ENCODE measurements at regions not wholly inside any gene's neighbourhood (a gene's known extent, or its start where the extent isn't known, plus 50 kb on each side); places are given as distances from the start of the nearest gene placed in this dataset.

- Histone ChIP-seq H3K4me1 (ENCODE audit: insufficient read depth) (no peaks in the 10 kb centered on the region; the same call in 1 of the 2 replicates), H3F3A (ENCODE audit: insufficient read depth) (no peaks in the 10 kb centered on the region), H4K20me1 (ENCODE audit: insufficient read depth) (no peaks in the 10 kb centered on the region), H3K79me2 (ENCODE audit: insufficient read depth) (no peaks in the 10 kb centered on the region), H3K9me3 (ENCODE audit: low read depth) (peaks cover 3% of the 10 kb centered on the region), H3K36me3 (ENCODE audit: low read depth) (no peaks in the 10 kb centered on the region), H3K4me2 (ENCODE audit: unreplicated experiment) (no peak overlapping the region), H3K9ac (no peak overlapping the region), H3K27ac (no peak overlapping the region), H3K4me3 (no peak overlapping the region), H2AFZ (no peak overlapping the region), H3K9me2 (ENCODE audit: insufficient read depth) (no peaks in the 10 kb centered on the region), H3K27me3 (replicated peaks; ENCODE audit: insufficient read depth) (no peaks in the 10 kb centered on the region)
- in situ Hi-C loops (cut with MboI): no loop called here
- no peak for DNase-seq
- TF ChIP-seq EZH2phosphoT487 (IDR thresholded peaks at IDR 0.05; ENCODE audit: insufficient read depth, low read depth): no peak
- no peak for TF ChIP-seq EZH2 (IDR thresholded peaks at IDR 0.05; ENCODE audit: insufficient read depth, poor library complexity, severe bottlenecking)
- 68 to 77% methylated on average over 2 of the region's 2 CpGs for WGBS, 2 experiments (ENCODE audit: low coverage in 1 of 2, low lambda C conversion rate in 2 of 2, missing lambda C conversion rate in 2 of 2)
Measured at GRCh38 chr15:96153929-96154328, 176.6 kb upstream of the NR2F2 start.

- TF ChIP-seq EZH2phosphoT487 (IDR thresholded peaks at IDR 0.05; ENCODE audit: insufficient read depth, low read depth) (no peak), EZH2 (IDR thresholded peaks at IDR 0.05; ENCODE audit: insufficient read depth, poor library complexity, severe bottlenecking) (no peak)
- Histone ChIP-seq H3K79me2 (ENCODE audit: insufficient read depth) (no peaks in the 10 kb centered on the region), H3K9me2 (ENCODE audit: insufficient read depth) (no peaks in the 10 kb centered on the region; the same call in 1 of the 2 replicates), H3F3A (ENCODE audit: insufficient read depth) (no peaks in the 10 kb centered on the region), H3K4me3 (no peak overlapping the region), H3K9me3 (ENCODE audit: low read depth) (peaks cover 3% of the 10 kb centered on the region), H4K20me1 (ENCODE audit: insufficient read depth) (no peaks in the 10 kb centered on the region), H3K27ac (no peak overlapping the region), H3K9ac (no peak overlapping the region), H3K4me1 (ENCODE audit: insufficient read depth) (no peaks in the 10 kb centered on the region), H3K4me2 (ENCODE audit: unreplicated experiment) (no peak overlapping the region), H3K36me3 (ENCODE audit: low read depth) (no peaks in the 10 kb centered on the region), H2AFZ (no peak overlapping the region), H3K27me3 (replicated peaks; ENCODE audit: insufficient read depth) (no peaks in the 10 kb centered on the region)
- in situ Hi-C loops (cut with MboI): no loop called here
- DNase-seq: no peak
- 42 to 45% methylated on average over 5 of the region's 5 CpGs for WGBS, 2 experiments (ENCODE audit: low coverage in 1 of 2, low lambda C conversion rate in 2 of 2, missing lambda C conversion rate in 2 of 2)
Measured at GRCh38 chr15:96158938-96159337, 171.6 kb upstream of the NR2F2 start.

GRCh38 chr15:96160269-96160668 lies 170.2 kb upstream of the NR2F2 start:
- no peaks in the 10 kb centered on the region for H3K27me3 ChIP-seq (replicated peaks; ENCODE audit: insufficient read depth)
- WGBS, 2 experiments (ENCODE audit: low coverage in 1 of 2, low lambda C conversion rate in 2 of 2, missing lambda C conversion rate in 2 of 2): 26 to 35% methylated on average over 8 of the region's 8 CpGs
- H2AFZ ChIP-seq: peak overlapping the region; percentile 37; the same call in 1 of the 2 replicates
- in situ Hi-C loops (cut with MboI): no loop called here
- H3K79me2 ChIP-seq (ENCODE audit: insufficient read depth): no peaks in the 10 kb centered on the region
- H3F3A ChIP-seq (ENCODE audit: insufficient read depth): no peaks in the 10 kb centered on the region
- no peaks in the 10 kb centered on the region for H4K20me1 ChIP-seq (ENCODE audit: insufficient read depth)
- H3K9ac ChIP-seq: no peak overlapping the region
- H3K4me2 ChIP-seq (ENCODE audit: unreplicated experiment): no peak overlapping the region
- H3K9me2 ChIP-seq (ENCODE audit: insufficient read depth): no peaks in the 10 kb centered on the region; the same call in 1 of the 2 replicates
- no peaks in the 10 kb centered on the region for H3K9me3 ChIP-seq (ENCODE audit: low read depth)
- no peaks in the 10 kb centered on the region for H3K4me1 ChIP-seq (ENCODE audit: insufficient read depth)
- no peak overlapping the region for H3K4me3 ChIP-seq
- DNase-seq: peak; percentile 13
- H3K36me3 ChIP-seq (ENCODE audit: low read depth): no peaks in the 10 kb centered on the region
- H3K27ac ChIP-seq: no peak overlapping the region
- TF ChIP-seq EZH2 (IDR thresholded peaks at IDR 0.05; ENCODE audit: insufficient read depth, poor library complexity, severe bottlenecking) (no peak), EZH2phosphoT487 (IDR thresholded peaks at IDR 0.05; ENCODE audit: insufficient read depth, low read depth) (no peak)

GRCh38 chr15:96160800-96161199 lies 169.7 kb upstream of the NR2F2 start:
- in situ Hi-C loops (cut with MboI): no loop called here
- Histone ChIP-seq H4K20me1 (ENCODE audit: insufficient read depth) (no peaks in the 10 kb centered on the region), H2AFZ (no peak overlapping the region), H3K4me2 (ENCODE audit: unreplicated experiment) (no peak overlapping the region), H3K4me1 (ENCODE audit: insufficient read depth) (no peaks in the 10 kb centered on the region), H3K9me2 (ENCODE audit: insufficient read depth) (no peaks in the 10 kb centered on the region; the same call in 1 of the 2 replicates), H3K27ac (no peak overlapping the region), H3K9me3 (ENCODE audit: low read depth) (no peaks in the 10 kb centered on the region), H3K9ac (no peak overlapping the region), H3K36me3 (ENCODE audit: low read depth) (no peaks in the 10 kb centered on the region), H3K27me3 (replicated peaks; ENCODE audit: insufficient read depth) (no peaks in the 10 kb centered on the region), H3K79me2 (ENCODE audit: insufficient read depth) (no peaks in the 10 kb centered on the region), H3F3A (ENCODE audit: insufficient read depth) (no peaks in the 10 kb centered on the region), H3K4me3 (no peak overlapping the region)
- TF ChIP-seq EZH2 (IDR thresholded peaks at IDR 0.05; ENCODE audit: insufficient read depth, poor library complexity, severe bottlenecking) (no peak), EZH2phosphoT487 (IDR thresholded peaks at IDR 0.05; ENCODE audit: insufficient read depth, low read depth) (no peak)
- DNase-seq: no peak
- WGBS, 2 experiments (ENCODE audit: low coverage in 1 of 2, low lambda C conversion rate in 2 of 2, missing lambda C conversion rate in 2 of 2): 10 to 13% methylated on average over 1 of the region's 1 CpG

GRCh38 chr15:96162322-96162721 lies 168.2 kb upstream of the NR2F2 start:
- no peaks in the 10 kb centered on the region for H4K20me1 ChIP-seq (ENCODE audit: insufficient read depth)
- H3K27me3 ChIP-seq (replicated peaks; ENCODE audit: insufficient read depth): no peaks in the 10 kb centered on the region
- H3K9me3 ChIP-seq (ENCODE audit: low read depth): no peaks in the 10 kb centered on the region
- 92 to 93% methylated on average over 2 of the region's 2 CpGs for WGBS, 2 experiments (ENCODE audit: low coverage in 1 of 2, low lambda C conversion rate in 2 of 2, missing lambda C conversion rate in 2 of 2)
- H3K4me2 ChIP-seq (ENCODE audit: unreplicated experiment): no peak overlapping the region
- no peak for TF ChIP-seq EZH2 (IDR thresholded peaks at IDR 0.05; ENCODE audit: insufficient read depth, poor library complexity, severe bottlenecking)
- H3K4me3 ChIP-seq: no peak overlapping the region
- H3F3A ChIP-seq (ENCODE audit: insufficient read depth): no peaks in the 10 kb centered on the region
- DNase-seq: no peak
- H3K9ac ChIP-seq: no peak overlapping the region
- no peaks in the 10 kb centered on the region for H3K4me1 ChIP-seq (ENCODE audit: insufficient read depth)
- H3K79me2 ChIP-seq (ENCODE audit: insufficient read depth): no peaks in the 10 kb centered on the region
- H2AFZ ChIP-seq: no peak overlapping the region
- H3K9me2 ChIP-seq (ENCODE audit: insufficient read depth): no peaks in the 10 kb centered on the region; the same call in 1 of the 2 replicates
- H3K36me3 ChIP-seq (ENCODE audit: low read depth): no peaks in the 10 kb centered on the region
- H3K27ac ChIP-seq: no peak overlapping the region
- in situ Hi-C loops (cut with MboI): no loop called here

Measured in GM23248 (cell line).